NCI-H1092 (cell line): ENCODE measurements at regions not wholly inside any gene's neighbourhood (a gene's known extent, or its start where the extent isn't known, plus 50 kb on each side); places are given as distances from the start of the nearest gene placed in this dataset.
"Not testable (repeated sequence)": the region's sequence is repeated elsewhere in the genome, so short reads cannot be mapped to it uniquely, and the experiment has no call there.

ENCODE experiments used
- DNase-seq: peaks from one replicate; lab custom pipeline; 2025; lab: John Stamatoyannopoulos, UW

- DNase-seq, result not testable (repeated sequence)
Observed at GRCh38 chr4:123537906-123538402, 141.4 kb downstream of the SPRY1 start.

- no peak for DNase-seq
Observed at GRCh38 chr4:123545667-123546572, 149.3 kb downstream of the SPRY1 start.

- no peak for DNase-seq
Observed at GRCh38 chr4:123546573-123547060, 150.0 kb downstream of the SPRY1 start.

GRCh38 chr4:123547216-123548165 is 150.9 kb downstream of the SPRY1 start:
- DNase-seq, result no peak

GRCh38 chr4:123553279-123553678 is 156.7 kb downstream of the SPRY1 start:
- DNase-seq, result no peak

GRCh38 chr4:123553733-123554637 is 157.4 kb downstream of the SPRY1 start:
- no peak for DNase-seq

- DNase-seq, result no peak
Observed at GRCh38 chr4:123554801-123555232, 158.2 kb downstream of the SPRY1 start.

- DNase-seq, result no peak
Observed at GRCh38 chr4:123555233-123555806, 158.7 kb downstream of the SPRY1 start.

GRCh38 chr4:123555807-123556273 is 159.2 kb downstream of the SPRY1 start:
- DNase-seq, result no peak

- DNase-seq, result no peak
Observed at GRCh38 chr4:123556526-123556925, 159.9 kb downstream of the SPRY1 start.

GRCh38 chr4:123557857-123558536 is 161.4 kb downstream of the SPRY1 start:
- DNase-seq, result no peak

GRCh38 chr4:123558865-123559264 is 162.3 kb downstream of the SPRY1 start:
- no peak for DNase-seq

GRCh38 chr4:123559955-123560871 is 163.6 kb downstream of the SPRY1 start:
- DNase-seq, result no peak

- no peak for DNase-seq
Observed at GRCh38 chr4:123561525-123561924, 164.9 kb downstream of the SPRY1 start.

- DNase-seq, result no peak
Observed at GRCh38 chr4:123562994-123563750, 166.6 kb downstream of the SPRY1 start.

- DNase-seq, result peak; percentile 49
Observed at GRCh38 chr4:123564758-123565346, 168.3 kb downstream of the SPRY1 start.

- no peak for DNase-seq
Observed at GRCh38 chr4:123568936-123569335, 172.3 kb downstream of the SPRY1 start.

- no peak for DNase-seq
Observed at GRCh38 chr4:123569541-123569940, 172.9 kb downstream of the SPRY1 start.
